ENCODE measurements at regions not wholly inside any gene's neighbourhood (a gene's known extent, or its start where the extent isn't known, plus 50 kb on each side); places are given as distances from the start of the nearest gene placed in this dataset.

DNA sequence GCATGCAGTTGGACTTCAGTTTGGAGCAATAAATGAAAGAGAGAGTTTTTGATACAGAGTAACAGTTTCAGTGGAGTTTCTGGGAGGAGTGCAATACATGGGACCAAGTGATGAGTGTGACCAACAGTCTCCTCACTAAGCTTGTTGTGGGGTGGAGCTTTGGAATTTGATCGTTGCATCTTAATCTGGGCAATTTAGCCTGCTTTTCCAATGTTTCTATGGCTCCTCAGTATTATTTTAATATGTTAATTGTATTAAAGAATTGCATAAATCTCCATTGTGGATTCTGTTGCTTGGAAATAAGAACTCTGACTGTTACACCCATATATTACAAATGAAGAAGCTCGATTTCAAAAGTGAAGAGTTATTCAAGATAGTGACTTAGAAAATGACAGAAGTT, 446.6 kb upstream of the LRATD1 start:
- TF ChIP-seq ASH2L (IDR thresholded peaks at IDR 0.05; ENCODE audit: borderline replicate concordance, low read depth) = no peak
- TF ChIP-seq EP300 (IDR thresholded peaks at IDR 0.05; ENCODE audit: borderline replicate concordance in 1 of 2, control insufficient read depth in 1 of 2, low read depth in 2 of 2, low read length in 2 of 2) = no peak
- TF ChIP-seq JUND (IDR thresholded peaks at IDR 0.05; ENCODE audit: low read depth, low read length) = no peak
- TF ChIP-seq SPI1 (IDR thresholded peaks at IDR 0.05; ENCODE audit: borderline replicate concordance, insufficient read depth, low read depth, low read length) = no peak
- no peak for TF ChIP-seq EZH2 (IDR thresholded peaks at IDR 0.05; ENCODE audit: borderline replicate concordance, control insufficient read depth, low read depth, low read length)
- TF ChIP-seq, protein P1, sequence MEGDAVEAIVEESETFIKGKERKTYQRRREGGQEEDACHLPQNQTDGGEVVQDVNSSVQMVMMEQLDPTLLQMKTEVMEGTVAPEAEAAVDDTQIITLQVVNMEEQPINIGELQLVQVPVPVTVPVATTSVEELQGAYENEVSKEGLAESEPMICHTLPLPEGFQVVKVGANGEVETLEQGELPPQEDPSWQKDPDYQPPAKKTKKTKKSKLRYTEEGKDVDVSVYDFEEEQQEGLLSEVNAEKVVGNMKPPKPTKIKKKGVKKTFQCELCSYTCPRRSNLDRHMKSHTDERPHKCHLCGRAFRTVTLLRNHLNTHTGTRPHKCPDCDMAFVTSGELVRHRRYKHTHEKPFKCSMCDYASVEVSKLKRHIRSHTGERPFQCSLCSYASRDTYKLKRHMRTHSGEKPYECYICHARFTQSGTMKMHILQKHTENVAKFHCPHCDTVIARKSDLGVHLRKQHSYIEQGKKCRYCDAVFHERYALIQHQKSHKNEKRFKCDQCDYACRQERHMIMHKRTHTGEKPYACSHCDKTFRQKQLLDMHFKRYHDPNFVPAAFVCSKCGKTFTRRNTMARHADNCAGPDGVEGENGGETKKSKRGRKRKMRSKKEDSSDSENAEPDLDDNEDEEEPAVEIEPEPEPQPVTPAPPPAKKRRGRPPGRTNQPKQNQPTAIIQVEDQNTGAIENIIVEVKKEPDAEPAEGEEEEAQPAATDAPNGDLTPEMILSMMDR (IDR thresholded peaks at IDR 0.05 in 2 of 3, conservative IDR thresholded peaks at IDR 0.05 in 1 of 3; ENCODE audit: control insufficient read depth in 2 of 3, extremely low read depth in 1 of 3, insufficient read depth in 1 of 3, low read depth in 3 of 3, low read length in 3 of 3) = no peak
- no peak for TF ChIP-seq POLR2AphosphoS5 (IDR thresholded peaks at IDR 0.05; ENCODE audit: low read length)
- TF ChIP-seq ESRRA (IDR thresholded peaks at IDR 0.05; ENCODE audit: low read length) = no peak
- TF ChIP-seq KAT2A (conservative IDR thresholded peaks at IDR 0.05; ENCODE audit: control insufficient read depth, low read depth, low read length) = no peak
- TF ChIP-seq, protein P2, sequence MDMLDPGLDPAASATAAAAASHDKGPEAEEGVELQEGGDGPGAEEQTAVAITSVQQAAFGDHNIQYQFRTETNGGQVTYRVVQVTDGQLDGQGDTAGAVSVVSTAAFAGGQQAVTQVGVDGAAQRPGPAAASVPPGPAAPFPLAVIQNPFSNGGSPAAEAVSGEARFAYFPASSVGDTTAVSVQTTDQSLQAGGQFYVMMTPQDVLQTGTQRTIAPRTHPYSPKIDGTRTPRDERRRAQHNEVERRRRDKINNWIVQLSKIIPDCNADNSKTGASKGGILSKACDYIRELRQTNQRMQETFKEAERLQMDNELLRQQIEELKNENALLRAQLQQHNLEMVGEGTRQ (IDR thresholded peaks at IDR 0.05; ENCODE audit: borderline replicate concordance, low read depth, low read length) = no peak
